ENCODE measurements at regions not wholly inside any gene's neighbourhood (a gene's known extent, or its start where the extent isn't known, plus 50 kb on each side); places are given as distances from the start of the nearest gene placed in this dataset.

DNA sequence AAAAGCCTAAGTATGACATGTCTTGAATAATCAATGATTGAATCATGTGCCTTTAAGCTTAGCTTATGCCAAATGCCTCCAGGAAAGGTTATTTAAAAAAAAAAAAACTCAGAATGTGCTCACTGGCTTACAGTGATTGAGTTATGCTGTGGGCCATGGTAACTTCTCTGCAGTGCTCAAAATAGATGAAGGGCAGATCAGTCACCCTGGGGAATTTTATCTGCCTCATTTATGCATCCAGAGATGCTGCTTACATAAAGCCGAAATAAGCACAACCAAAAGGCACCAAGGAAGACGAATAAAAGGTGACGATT lies 118.7 kb upstream of the MDM1 start:
- DNase-seq (ENCODE audit: low spot score): no peak

DNA sequence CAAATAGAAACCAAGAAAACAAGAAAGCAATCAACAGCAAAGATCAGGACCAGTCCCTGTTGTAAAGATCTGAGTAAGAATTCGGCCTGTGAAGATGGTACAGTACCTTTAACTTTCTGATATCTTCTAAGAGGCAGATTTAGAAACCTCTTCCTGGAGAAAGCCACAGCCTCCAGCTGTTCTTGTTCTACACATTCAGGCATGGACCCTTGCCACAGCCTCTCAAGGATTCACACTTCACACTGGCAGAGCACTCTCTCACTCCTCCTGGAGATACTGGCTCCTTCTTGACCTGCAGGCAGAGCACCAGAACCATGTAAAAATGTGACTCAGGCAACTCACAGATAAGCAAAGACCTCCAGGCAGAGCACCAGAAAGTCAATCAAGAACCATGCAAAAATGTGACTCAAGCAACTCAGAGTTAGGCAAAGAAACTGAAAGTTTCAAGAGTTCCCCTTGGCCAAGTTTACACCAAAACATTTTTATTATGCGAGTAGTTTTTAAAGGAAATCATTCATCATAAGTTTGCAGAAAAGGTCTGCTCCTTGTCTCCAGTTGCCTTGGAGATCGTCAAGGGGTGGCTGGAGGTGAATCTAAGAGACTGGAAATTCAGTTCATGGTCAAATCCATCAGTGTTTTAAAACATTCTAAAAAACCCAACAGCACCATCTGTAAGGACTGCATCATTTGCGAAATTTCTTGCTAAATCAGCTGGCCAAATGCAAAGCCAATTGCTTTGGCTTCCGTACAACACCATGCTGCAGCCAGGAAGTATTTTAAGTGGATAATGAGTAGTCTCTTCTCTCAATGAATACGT lies 119.3 kb upstream of the MDM1 start:
- peak; percentile 33 for DNase-seq (ENCODE audit: low spot score)

DNA sequence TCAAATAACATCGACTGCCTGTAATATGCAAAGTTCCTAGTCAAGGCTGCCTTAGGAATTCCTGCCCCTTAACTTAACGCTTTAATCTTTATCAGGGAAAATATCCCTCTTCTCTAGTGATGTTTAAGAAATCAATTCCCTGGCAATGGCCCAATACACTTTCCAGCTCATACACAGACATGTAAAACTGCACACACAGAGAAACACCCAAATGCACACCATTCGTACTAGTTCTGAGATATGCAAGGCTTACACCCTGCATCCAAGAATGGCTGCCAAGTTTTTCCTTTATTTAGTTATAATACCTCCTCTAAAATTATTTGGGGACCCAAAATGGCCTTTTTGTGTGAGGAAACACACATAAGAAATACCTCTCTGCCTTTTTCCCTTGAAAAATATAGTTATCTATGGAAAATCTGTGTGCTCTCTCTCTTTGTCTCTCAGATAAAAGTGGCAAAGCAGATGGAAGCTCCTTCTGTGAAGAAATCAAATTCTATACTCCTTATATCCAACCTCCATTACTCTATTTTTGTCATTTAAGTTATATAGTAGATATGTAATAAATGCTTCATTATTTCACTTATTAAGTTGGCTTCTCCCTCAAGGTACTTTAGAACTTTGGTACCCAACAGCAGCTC lies 120.0 kb upstream of the MDM1 start:
- no peak for DNase-seq (ENCODE audit: low spot score)

DNA sequence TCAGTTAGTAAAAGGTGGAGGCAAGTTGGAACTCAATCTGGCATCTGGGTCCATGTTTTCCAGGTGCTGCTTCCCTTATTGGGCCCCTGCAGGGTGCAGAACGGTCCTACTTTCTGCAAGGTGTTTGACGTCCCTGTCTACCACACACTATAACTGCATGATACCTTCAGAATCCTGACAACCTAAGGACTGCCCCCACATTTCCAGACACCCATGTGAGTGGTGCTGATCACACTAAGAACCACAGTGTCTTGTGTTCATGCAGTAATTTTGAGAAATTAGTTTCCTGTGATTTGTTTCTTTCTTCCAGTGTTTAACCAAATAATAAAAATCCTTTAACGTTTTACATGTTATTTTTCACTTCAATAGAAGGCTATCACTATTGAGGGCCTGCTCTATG lies 121.1 kb upstream of the MDM1 start:
- no peak for DNase-seq (ENCODE audit: low spot score)

DNA sequence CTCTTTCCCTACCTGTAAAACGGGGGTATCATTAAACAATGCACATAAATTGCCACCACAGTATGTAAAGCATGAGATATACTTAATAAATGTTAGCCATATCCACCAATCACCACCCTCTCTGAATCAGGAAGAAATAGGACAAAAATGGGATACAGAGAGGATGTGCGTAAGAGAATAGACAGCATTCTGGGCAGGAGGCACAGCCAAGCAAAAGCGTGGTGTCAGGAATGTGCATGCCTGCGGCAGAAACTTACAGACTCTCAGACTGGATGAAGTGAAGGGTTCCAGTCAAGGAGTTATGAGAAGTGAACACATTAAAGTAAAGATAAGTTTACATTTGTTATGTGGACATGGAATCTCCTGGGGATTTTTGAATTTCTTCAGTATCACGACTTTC lies 121.7 kb upstream of the MDM1 start:
- no peak for DNase-seq (ENCODE audit: low spot score)

DNA sequence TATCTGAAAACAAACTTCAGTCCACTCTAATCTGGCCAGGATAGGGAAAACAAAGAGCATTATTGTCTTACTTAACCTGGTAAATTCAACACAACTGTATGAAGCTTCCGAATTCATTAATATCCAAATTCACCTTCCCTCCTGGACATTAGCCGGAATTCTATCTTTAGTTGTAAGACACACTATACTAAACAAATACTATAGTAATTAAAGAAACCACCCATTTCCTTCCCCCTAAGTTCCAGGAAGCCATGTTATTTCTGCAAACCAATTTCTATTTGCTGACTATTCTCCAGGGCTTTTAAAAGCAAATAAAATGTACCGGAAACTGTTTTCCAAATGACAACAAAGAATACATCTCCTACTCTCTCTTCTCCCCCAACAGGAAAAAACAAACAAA lies 122.7 kb upstream of the MDM1 start:
- no peak for DNase-seq (ENCODE audit: low spot score)

DNA sequence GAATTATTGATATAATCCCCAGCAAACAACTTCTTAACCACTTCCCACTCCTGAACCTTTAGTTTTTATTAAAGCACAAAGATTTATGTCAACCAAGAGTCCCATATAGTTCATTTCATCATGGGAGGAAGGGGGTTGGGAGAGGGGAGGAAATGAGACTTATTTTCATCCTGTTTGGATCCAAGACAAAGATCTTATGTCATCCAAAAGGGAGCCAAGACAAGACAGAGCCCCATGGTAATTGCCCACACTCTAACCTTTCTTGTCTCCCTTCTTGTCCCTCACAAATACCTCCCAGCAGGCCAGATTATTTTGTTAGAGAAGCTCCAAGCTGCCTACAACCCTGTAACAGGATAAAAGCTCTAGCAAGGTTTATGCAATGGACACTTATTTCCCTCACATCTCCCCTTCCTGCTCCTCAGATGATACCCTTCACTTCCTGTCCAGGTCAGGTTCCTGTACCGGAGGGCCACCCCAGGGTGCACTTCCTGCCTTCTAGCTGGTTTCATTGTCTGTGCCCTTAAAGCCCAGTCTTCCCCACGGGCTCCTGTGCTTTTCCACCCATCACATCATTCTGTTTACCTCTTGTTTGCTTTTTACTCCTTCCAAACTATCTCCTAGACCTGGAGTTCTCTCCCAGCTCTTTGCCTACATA lies 123.7 kb upstream of the MDM1 start:
- peak; percentile 31 for DNase-seq (ENCODE audit: low spot score)

DNA sequence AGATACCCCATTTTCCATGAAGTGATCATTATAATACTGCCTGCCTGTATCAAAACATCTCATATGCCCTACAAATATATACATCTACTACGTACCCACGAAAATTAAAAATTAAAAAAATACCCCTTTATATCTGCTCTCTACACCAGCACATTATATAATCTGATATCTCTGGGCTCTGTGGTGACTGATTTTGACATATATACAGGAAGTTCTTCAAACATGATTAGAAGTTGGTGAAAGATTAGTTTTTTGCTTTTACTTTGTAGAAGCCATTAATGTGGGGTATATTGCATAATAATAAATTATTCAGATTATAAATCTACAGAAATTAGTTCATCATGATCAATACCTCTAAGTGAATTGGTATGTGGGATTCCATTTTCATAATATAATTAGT lies 126.7 kb upstream of the MDM1 start:
- no peak for DNase-seq (ENCODE audit: low spot score)

DNA sequence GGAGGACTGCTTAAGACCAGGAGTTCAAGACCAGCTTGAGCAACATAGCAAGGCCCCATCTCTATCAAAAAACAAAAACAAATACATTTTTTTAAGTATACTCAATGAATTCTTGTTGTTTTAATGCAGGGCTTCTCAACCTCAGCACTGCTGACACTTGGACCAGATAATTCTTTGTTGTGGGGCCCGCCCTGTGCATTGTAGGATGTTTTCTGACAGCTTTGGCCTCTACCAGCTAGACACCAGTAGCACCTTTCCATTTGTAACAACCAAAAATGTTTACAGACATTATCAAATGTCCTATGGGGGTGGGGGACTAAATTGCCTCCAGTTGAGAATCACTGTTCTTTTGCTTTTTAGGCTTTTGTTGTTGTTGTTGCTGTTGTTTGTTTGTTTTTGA lies 128.1 kb upstream of the MDM1 start:
- no peak for DNase-seq (ENCODE audit: low spot score)

DNA sequence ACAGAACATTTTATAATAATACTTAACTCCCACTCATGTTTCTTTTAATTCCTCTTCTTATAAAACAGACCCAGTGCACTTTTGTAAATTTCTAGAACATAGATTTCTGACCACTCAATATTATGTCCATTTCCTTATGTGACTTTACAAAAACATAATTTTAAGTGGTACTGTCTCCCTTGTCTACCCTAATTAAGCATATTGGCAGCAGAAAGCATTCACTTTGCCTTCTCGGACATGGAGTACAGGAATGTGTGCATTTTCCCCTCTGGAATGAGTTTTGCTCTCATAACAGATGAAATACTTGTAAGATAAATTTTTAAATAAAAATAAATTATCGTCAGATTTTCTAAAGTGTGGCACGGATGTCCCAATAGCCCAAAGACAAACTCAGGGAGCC lies 129.5 kb upstream of the MDM1 start:
- DNase-seq (ENCODE audit: low spot score): no peak

DNA sequence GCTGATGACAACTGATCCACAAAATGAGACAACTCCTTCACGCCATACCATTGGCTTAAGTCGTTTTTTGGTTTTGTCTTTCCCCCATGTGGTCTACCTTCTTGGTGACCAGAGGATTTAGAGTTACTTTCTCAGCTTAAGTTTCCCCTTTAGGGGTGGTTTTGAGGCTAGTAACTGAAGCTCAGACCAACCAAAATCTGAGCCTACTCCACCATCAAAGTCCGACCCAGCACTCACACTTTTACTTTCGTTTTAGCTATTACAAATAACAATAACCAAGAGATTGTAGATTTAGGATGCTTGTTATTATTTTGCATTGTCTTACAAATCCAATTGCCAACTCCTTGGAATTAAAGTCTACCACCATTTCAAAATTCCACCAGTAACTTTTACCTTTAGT lies 130.6 kb upstream of the MDM1 start:
- DNase-seq (ENCODE audit: low spot score): no peak

DNA sequence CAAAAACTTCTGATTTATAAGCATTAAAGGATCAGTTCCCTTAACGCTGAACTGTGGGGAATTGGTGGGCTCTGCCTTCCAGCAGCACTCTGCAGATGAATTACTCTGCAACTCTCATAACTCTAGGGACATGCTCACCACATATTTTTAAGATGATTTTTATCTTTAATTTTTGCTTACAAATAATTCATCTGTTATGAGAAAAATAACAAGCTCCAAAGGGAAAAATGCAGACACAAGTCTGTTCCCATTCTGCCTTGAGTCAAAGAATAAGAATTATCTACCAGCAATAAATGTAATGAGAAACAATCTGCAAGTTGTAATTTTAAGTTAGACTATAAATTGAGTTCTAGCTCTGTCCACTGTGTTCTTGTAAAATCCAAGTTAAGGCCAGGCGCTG lies 133.1 kb upstream of the MDM1 start:
- no peak for DNase-seq (ENCODE audit: low spot score)

DNA sequence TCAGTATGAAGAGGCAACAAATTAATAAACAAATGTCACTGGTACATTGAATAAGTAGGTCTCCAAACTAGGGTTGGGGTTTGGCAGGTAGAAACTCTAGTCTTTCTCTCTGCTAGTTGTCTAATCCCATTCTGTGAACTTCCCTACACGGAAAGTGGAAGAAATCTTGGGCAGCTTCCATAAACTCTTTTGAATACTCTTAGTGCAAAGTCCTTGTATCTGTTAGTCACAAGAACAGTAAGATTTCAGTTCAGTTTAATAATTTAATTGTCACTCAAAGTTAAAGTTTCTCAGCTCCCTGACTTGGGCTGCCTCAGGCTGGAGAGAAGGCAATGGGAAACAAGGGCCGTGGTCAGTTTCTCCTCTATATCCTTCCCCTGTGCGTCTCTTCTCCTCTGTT lies 135.4 kb upstream of the MDM1 start:
- no peak for DNase-seq (ENCODE audit: low spot score)

DNA sequence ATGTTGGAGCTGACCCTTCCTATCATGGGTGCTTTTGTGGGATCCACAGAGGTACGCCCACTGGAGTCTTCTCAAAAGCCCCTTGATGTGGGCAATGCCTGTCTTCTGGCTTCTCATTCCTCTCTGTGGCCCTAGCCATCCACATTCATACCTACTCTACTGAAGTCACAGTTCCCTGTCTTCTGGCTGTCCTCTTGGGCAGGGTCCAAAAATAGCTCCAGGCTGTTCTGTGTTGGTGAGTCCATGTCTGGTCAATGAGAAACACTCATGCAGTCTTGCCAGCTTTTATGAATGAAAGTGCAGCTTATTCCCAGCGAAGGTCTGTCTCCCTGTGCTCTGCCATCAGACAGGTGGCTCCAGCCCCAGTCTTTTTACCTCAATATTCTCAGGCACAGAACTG lies 135.9 kb upstream of the MDM1 start:
- no peak for DNase-seq (ENCODE audit: low spot score)

DNA sequence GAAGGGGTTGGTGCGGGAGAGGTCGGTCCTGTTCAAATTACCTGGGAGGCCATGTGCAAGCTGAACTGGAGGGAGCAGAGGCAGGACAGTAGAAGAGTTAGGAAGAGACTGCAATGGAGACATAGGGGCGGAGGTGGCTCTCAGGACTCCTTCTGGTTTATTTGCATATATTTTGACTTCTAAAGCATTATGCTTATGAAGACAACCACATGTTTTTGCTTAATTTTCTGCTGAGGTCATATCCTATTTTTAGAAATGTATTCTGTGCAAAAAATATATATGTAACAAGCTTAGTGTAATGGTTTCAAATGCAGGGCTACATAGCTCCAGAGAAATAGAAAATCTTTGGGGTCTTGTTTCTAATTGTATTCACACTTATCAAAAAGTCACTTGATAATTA lies 137.0 kb upstream of the MDM1 start:
- DNase-seq (ENCODE audit: low spot score): no peak

DNA sequence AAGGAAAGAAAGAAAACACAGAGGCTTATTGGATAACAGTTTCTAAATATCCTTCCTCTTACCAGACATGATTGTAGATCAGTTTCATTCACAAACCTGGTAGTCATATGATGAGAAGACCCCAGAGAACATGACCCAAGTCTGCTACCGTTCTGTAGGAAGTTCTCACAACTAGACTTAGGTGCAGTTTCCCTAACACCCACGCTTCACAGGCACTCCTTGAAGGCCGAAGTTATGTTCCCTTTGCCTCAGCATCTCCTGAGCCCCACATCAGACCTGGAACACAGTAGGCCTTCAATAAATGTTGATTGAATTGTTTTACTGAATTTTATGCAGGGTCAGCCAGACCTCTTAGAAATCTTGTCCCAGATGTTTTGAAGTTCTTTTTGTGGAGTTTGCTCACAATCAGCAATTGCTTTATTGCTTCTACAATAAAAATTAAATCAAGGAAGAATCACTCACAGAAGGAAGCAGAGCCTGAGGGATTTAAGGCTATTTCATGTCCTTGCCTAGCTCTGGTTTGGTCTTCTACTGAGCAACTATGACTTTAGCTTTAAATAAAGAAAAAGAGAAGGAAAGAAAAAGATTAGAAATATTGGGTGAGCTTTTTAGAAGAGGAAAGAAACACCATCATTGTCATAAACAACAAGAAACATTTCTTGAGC lies 138.6 kb upstream of the MDM1 start:
- DNase-seq (ENCODE audit: low spot score): no peak

DNA sequence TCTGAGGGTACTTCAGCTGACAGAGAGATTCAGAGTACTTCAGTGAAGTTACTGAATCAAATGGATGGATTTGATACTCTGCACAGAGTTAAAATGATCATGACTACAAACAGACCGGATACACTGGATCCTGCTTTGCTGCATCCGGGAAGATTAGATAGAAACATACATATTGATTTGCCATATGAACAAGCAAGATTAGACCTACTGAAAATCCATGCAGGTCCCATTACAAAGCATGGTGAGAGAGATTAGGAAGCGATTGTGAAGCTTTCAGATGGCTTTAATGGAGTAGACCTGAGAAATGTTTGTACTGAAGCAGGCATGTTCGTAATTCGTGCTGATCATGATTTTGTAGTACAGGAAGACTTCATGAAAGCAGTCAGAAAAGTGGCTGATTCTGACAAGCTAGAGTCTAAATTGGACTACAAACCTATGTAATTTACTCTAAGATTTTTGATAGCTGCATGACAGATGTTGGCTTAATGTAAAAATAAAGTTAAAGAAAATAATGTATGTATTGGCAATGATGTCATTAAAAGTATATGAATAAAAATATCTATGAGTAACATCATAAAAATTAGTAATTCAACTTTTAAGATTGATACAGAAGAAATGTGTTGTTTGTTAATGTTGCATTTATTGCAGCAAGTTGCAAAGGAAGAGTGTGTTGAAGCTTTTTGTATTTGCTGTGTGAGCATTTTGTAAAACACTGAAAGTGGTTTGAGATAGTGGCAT lies 136.1 kb upstream of the RAP1B start:
- no peak for DNase-seq (ENCODE audit: low spot score)

DNA sequence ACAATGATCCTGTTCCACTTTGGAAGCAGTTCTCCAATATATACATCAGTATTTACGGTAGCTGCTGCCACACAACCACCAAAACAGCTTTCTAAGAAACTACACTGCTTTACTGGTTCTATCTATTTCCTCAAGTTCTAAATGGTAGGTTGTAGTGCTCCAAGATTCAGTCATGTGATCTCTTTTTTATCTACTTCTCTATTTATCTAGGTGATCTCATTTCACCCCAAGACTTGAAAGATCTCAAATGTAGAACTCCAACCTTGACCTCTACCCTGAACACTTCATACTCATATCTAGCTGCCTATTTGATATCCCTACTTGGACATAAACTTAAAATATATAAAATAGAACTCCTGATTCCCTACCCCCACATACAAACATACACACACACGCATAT lies 133.9 kb upstream of the RAP1B start:
- DNase-seq (ENCODE audit: low spot score): no peak

DNA sequence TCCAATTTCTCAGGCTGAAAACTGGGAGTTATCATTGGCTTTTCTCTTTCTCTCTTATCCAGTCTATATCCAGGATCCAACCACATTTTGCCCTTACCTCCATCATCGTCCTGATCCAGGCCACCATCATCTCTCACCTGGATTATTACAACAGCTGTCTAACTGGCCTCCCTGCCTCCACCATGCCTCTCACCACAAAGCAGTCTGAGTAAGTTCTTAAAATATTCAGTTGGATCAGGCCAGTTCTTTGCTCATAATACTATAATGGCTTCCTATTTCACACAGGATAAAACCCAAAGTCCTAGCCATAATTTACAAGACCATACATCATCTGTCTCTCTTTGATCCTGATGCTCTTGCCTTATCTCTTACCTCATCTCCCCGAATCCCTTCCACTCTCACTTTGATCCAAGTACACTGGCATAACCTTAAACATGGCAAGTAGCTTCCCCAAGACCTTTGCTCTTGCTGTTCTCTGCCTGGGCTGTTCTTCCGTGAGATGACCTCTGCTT lies 133.4 kb upstream of the RAP1B start:
- no peak for DNase-seq (ENCODE audit: low spot score)

DNA sequence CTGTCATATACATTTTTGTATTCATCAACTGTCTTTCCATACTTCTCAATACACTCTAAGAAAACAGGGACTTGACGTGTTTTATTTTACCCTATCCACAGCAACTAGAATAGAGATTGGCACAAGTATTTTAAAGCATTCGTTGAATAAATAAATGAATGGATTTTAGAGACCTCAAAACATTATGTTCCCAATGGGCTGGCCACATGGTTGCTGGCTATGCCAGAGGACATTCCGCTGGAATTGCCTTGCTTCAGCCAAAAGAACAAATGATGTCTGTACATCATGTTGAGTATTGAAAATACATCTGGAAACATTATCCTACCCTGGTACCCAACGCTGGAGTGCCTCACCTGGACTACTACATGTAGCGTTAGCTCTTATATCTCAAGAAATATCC lies 132.8 kb upstream of the RAP1B start:
- no peak for DNase-seq (ENCODE audit: low spot score)

DNA sequence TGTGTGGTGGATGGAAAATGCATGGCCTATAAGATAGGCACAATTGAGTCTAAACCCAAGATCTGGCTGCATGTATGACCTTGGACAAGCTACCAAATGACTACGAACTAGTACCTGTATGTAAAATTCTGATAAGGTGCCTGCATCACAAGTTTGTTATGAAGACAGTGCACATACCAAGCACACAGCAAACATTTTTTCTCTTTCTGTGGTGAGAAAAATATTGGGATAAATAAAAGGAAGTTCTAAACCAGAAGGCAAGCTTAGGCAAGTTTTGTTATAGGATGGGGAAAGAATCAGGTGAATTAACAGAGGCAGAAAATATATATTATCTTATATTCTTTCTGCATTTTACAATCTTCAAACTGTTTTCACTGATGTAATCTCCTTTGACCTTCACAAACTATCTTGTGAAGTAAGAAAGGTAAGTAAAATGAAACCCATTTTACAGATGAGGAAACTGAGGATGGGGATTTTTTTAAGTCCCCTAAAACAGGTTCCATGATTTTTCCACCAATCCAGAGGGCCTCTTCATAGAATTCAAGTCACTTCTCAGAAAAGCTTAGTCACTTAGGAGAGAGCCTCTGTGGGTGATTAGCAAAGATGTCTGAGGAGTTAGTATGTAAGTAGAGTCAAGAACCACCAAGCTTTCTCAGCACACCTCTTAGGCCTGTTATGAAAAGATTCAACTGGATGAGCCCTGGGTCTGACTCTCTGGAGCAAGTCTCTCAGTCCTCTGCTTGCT lies 132.0 kb upstream of the RAP1B start:
- DNase-seq (ENCODE audit: low spot score): no peak

Data from CD4-positive, alpha-beta T cell treated with Interleukin-6 at 100 ng/mL for 8 hours (primary cell).